H1 (cell line): ENCODE measurements at regions not wholly inside any gene's neighbourhood (a gene's known extent, or its start where the extent isn't known, plus 50 kb on each side); places are given as distances from the start of the nearest gene placed in this dataset.

Source experiments
- CTCF ChIA-PET: fragments of 300-600 bp; sonication (Branson Sonifier 250); formaldehyde crosslinking; loops from one replicate; lab custom pipeline; 2021; ENCODE audit not compliant: partially characterized antibody; lab: Charles Lee
- POLR2A ChIA-PET: fragments of 300-600 bp; sonication (Branson Sonifier 250); formaldehyde crosslinking; loops from one replicate; lab custom pipeline; 2021; ENCODE audit warnings: inconsistent platforms; ENCODE audit not compliant: partially characterized antibody; lab: Charles Lee
- DNase-seq, 2 experiments: peaks; one replicate each; pipeline versions ENCODE4 v3.0.0 to v3.0.0-alpha.2; 2010 to 2022; ENCODE audit warnings: low spot score in 2 of 2, low read depth in 1 of 2, mixed read lengths in 1 of 2
- FAIRE-seq: peaks from 2 replicates; lab custom pipeline; 2011; peaks lifted over from hg19 to GRCh38; lab: Jason Lieb, UNC
- H2AFZ ChIP-seq: 2 replicates; pipeline ENCODE4 v1.8.1; 2012; ENCODE audit warnings: low read length, inconsistent platforms
- H2AK5ac ChIP-seq: 2 replicates; pipeline ENCODE4 v1.6.1; 2013; ENCODE audit warnings: low read depth, low read length
- H2BK120ac ChIP-seq: replicated peaks from 2 replicates; pipeline ENCODE3; 2013; ENCODE audit warnings: low read depth, low read length, inconsistent platforms
- H2BK12ac ChIP-seq: 2 replicates; pipeline ENCODE4 v1.6.1; 2013; ENCODE audit warnings: low read depth, low read length
- H2BK15ac ChIP-seq: 2 replicates; pipeline ENCODE4 v1.6.1; 2013; ENCODE audit warnings: low read length
- H2BK20ac ChIP-seq: 2 replicates; pipeline ENCODE4 v1.6.1; 2013; ENCODE audit warnings: low read length
- H2BK5ac ChIP-seq: 2 replicates; pipeline ENCODE4 v1.6.1; 2013; ENCODE audit warnings: low read depth, low read length
- H3K14ac ChIP-seq: 2 replicates; pipeline ENCODE4 v1.6.1; 2013; ENCODE audit warnings: inconsistent platforms; ENCODE audit not compliant: insufficient read length
- H3K18ac ChIP-seq: 2 replicates; pipeline ENCODE4 v1.6.1; 2013; ENCODE audit warnings: low read length; ENCODE audit errors: extremely low read depth
- H3K23ac ChIP-seq: 2 replicates; pipeline ENCODE4 v1.6.1; 2013; ENCODE audit warnings: inconsistent platforms; ENCODE audit not compliant: insufficient read length
- H3K23me2 ChIP-seq: 2 replicates; pipeline ENCODE4 v1.6.1; 2013; ENCODE audit warnings: low read depth, low read length
- H3K27ac ChIP-seq: 2 replicates; pipeline ENCODE4 v1.6.1; 2011; ENCODE audit warnings: low read depth, low read length, inconsistent platforms
- H3K27me3 ChIP-seq, 4 experiments: replicated peaks in 1 of 4; 1 replicate in 1 of 4; 2 replicates in 3 of 4; pipeline versions ENCODE4 v1.6.1 to v1.8.1; 2011 to 2013; ENCODE audit warnings: low read length in 3 of 4, mild to moderate bottlenecking in 3 of 4, inconsistent platforms in 2 of 4, mixed read lengths in 2 of 4, moderate library complexity in 1 of 4; ENCODE audit not compliant: control insufficient read depth in 3 of 4, insufficient read depth in 3 of 4; ENCODE audit errors: extremely low read depth in 1 of 4
- H3K36me3 ChIP-seq, 4 experiments: 2 replicates each; pipeline versions ENCODE4 v1.6.1 to v1.8.1; 2011 to 2013; ENCODE audit warnings: mild to moderate bottlenecking in 4 of 4, low read length in 3 of 4, moderate library complexity in 2 of 4, control low read depth in 1 of 4, inconsistent platforms in 1 of 4; ENCODE audit not compliant: insufficient read depth in 4 of 4, control insufficient read depth in 2 of 4
- H3K4ac ChIP-seq: replicated peaks from 2 replicates; pipeline ENCODE3; 2013; ENCODE audit warnings: low read length, low read depth, mixed read lengths, inconsistent platforms; ENCODE audit not compliant: insufficient read length
- H3K4me1 ChIP-seq, 4 experiments: replicated peaks in 1 of 4; 1 replicate in 1 of 4; 2 replicates in 3 of 4; pipeline versions ENCODE4 v1.6.1 to v1.8.1; 2011 to 2013; ENCODE audit warnings: low read length in 3 of 4, inconsistent platforms in 2 of 4, mixed read lengths in 1 of 4; ENCODE audit not compliant: insufficient read depth in 4 of 4, control insufficient read depth in 3 of 4
- H3K4me2 ChIP-seq, 2 experiments: 2 replicates each; pipeline versions ENCODE4 v1.6.1 to v1.8.1; 2011 to 2013; ENCODE audit warnings: low read depth in 2 of 2, low read length in 2 of 2, control low read depth in 1 of 2, inconsistent platforms in 1 of 2, mild to moderate bottlenecking in 1 of 2; ENCODE audit not compliant: insufficient read depth in 1 of 2
- H3K4me3 ChIP-seq, 4 experiments: fragments of 200-600, 300-600 bp in 1 of 4; sonication (generic), shearing (Covaris generic), sonication (Bioruptor Twin) in 1 of 4; 2 replicates each; pipeline versions ENCODE4 v1.5.1 to v1.8.1; 2011 to 2016; ENCODE audit warnings: low read length in 4 of 4, low read depth in 3 of 4, control low read depth in 2 of 4, inconsistent platforms in 2 of 4, mild to moderate bottlenecking in 2 of 4, mixed read lengths in 1 of 4, moderate library complexity in 1 of 4; ENCODE audit not compliant: insufficient read depth in 2 of 4; ENCODE audit errors: extremely low read depth in 1 of 4
- H3K56ac ChIP-seq: replicated peaks from 2 replicates; pipeline ENCODE3; 2013; ENCODE audit warnings: low read depth, mild to moderate bottlenecking, mixed read lengths, low read length, inconsistent platforms; ENCODE audit not compliant: insufficient read length
- H3K79me1 ChIP-seq: 2 replicates; pipeline ENCODE4 v1.6.1; 2013; ENCODE audit warnings: low read depth, low read length, control low read depth
- H3K79me2 ChIP-seq, 2 experiments: 2 replicates each; pipeline versions ENCODE4 v1.6.1 to v1.8.1; 2012 to 2013; ENCODE audit warnings: low read length in 2 of 2, mild to moderate bottlenecking in 2 of 2, inconsistent platforms in 1 of 2; ENCODE audit not compliant: insufficient read depth in 2 of 2, control insufficient read depth in 1 of 2
- H3K9ac ChIP-seq, 4 experiments: replicated peaks in 1 of 4; 1 replicate in 1 of 4; 2 replicates in 3 of 4; pipeline versions ENCODE4 v1.6.1 to v1.8.1; 2011 to 2013; ENCODE audit warnings: low read depth in 3 of 4, low read length in 3 of 4, control low read depth in 2 of 4, mild to moderate bottlenecking in 2 of 4, moderate library complexity in 2 of 4, inconsistent platforms in 1 of 4; ENCODE audit errors: extremely low read depth in 1 of 4
- H3K9me3 ChIP-seq, 2 experiments: 2 replicates each; pipeline versions ENCODE4 v1.6.1 to v1.8.1; 2012 to 2013; ENCODE audit warnings: mild to moderate bottlenecking in 2 of 2, moderate library complexity in 2 of 2, control low read depth in 1 of 2, inconsistent platforms in 1 of 2, low read depth in 1 of 2, low read length in 1 of 2, mixed read lengths in 1 of 2; ENCODE audit not compliant: insufficient read depth in 2 of 2
- H4K20me1 ChIP-seq, 2 experiments: replicated peaks in 1 of 2; 2 replicates each; pipeline versions ENCODE3 to v1.8.1; 2011 to 2013; ENCODE audit warnings: inconsistent platforms in 2 of 2, low read length in 2 of 2, mild to moderate bottlenecking in 1 of 2; ENCODE audit not compliant: insufficient read depth in 2 of 2, control insufficient read depth in 1 of 2
- H4K5ac ChIP-seq: 2 replicates; pipeline ENCODE4 v1.6.1; 2013; ENCODE audit warnings: low read length, low read depth, mixed read lengths, inconsistent platforms; ENCODE audit not compliant: insufficient read length
- H4K8ac ChIP-seq: 2 replicates; pipeline ENCODE4 v1.8.0; 2013; ENCODE audit warnings: mild to moderate bottlenecking, moderate library complexity, low read length, inconsistent platforms; ENCODE audit not compliant: insufficient read depth; ENCODE audit errors: extremely low read depth
- H4K91ac ChIP-seq: replicated peaks from 2 replicates; pipeline ENCODE3; 2013; ENCODE audit warnings: low read length, mixed read lengths, inconsistent platforms; ENCODE audit not compliant: insufficient read length
- CHD1 ChIP-seq: IDR thresholded peaks from 2 replicates; pipeline ENCODE4 v1.6.1; 2012; ENCODE audit warnings: low read depth, low read length, improper control_type of control experiment
- GTF2F1 ChIP-seq: IDR thresholded peaks from 2 replicates; pipeline ENCODE4 v1.6.1; 2012; ENCODE audit warnings: low read depth, low read length, improper control_type of control experiment, borderline replicate concordance
- MAFK ChIP-seq: IDR thresholded peaks from 2 replicates; pipeline ENCODE4 v1.6.1; 2012; ENCODE audit warnings: low read depth, mild to moderate bottlenecking, improper control_type of control experiment, low read length
- NRF1 ChIP-seq: IDR thresholded peaks from 2 replicates; pipeline ENCODE4 v1.6.1; 2011; ENCODE audit warnings: mild to moderate bottlenecking, low read depth, low read length, improper control_type of control experiment
- POLR2AphosphoS5 ChIP-seq: IDR thresholded peaks from 2 replicates; pipeline ENCODE4 v1.6.1; 2011; ENCODE audit warnings: low read depth, low read length
- SIN3A ChIP-seq, 2 experiments: IDR thresholded peaks in 1 of 2; conservative IDR thresholded peaks in 1 of 2; 2 replicates each; pipeline ENCODE4 v1.6.1; 2011 to 2012; ENCODE audit warnings: low read length in 2 of 2, improper control_type of control experiment in 1 of 2, low read depth in 1 of 2, mild to moderate bottlenecking in 1 of 2
- SIX5 ChIP-seq: IDR thresholded peaks from 2 replicates; pipeline ENCODE4 v1.6.1; 2011; ENCODE audit warnings: mild to moderate bottlenecking, low read depth, low read length
- SP1 ChIP-seq: IDR thresholded peaks from 2 replicates; pipeline ENCODE4 v1.6.1; 2011; ENCODE audit warnings: low read depth, low read length
- SP2 ChIP-seq: IDR thresholded peaks from 2 replicates; pipeline ENCODE4 v1.6.1; 2012; ENCODE audit warnings: mild to moderate bottlenecking, low read length, inconsistent platforms
- TAF1 ChIP-seq: IDR thresholded peaks from 2 replicates; pipeline ENCODE4 v1.6.1; 2011; ENCODE audit warnings: mild to moderate bottlenecking, low read depth, low read length
- TCF12 ChIP-seq: IDR thresholded peaks from 2 replicates; pipeline ENCODE4 v1.6.1; 2011; ENCODE audit warnings: low read depth, mild to moderate bottlenecking, low read length
- YY1 ChIP-seq: IDR thresholded peaks from 2 replicates; pipeline ENCODE4 v1.6.1; 2011; ENCODE audit warnings: low read depth, mild to moderate bottlenecking, low read length
- WGBS, 2 experiments: shearing (Covaris generic) in 1 of 2; methylation state at CpG; one replicate each; pipeline versions ENCODE4 v1.1.6 to v1.1.7; 2013 to 2015; ENCODE audit warnings: low lambda C conversion rate in 2 of 2, mixed read lengths in 2 of 2, inconsistent platforms in 1 of 2, low coverage in 1 of 2, missing lambda C conversion rate in 1 of 2; ENCODE audit not compliant: insufficient replicate concordance in 2 of 2, insufficient coverage in 1 of 2, insufficient read length in 1 of 2; ENCODE audit errors: extremely low coverage in 1 of 2, missing lambda C conversion rate in 1 of 2; 5-methylcytosine and 5-hydroxymethylcytosine counted together
- TF ChIP-seq, protein P1 (sequence below): IDR thresholded peaks from 2 replicates; pipeline ENCODE4 v1.6.1; 2012; ENCODE audit warnings: inconsistent platforms

DNA sequence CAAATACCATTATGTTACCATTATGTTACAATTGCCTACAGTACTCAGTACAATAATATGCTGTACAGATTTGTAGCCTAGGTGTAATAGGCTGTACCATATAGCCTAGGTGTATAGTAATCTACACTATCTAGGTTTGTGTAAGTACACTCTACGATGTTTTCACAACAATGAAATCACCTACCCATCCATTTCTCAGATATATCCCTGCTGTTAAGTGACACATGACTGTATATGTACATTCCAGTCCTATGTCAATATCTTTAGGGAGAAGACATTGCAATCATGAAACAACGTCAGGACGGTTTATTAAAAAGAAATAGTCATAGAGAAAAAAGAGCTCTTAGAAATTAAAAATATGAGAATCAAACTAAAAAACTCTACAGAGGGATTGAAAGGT is 119.0 kb upstream of the CDC42EP3 start:
- H3K23me2 ChIP-seq, result no peaks in the 10 kb centered on the region
- no peaks in the 10 kb centered on the region for H3K79me2 ChIP-seq
- no peak overlapping the region for H4K8ac ChIP-seq
- H2AFZ ChIP-seq, result no peak overlapping the region
- WGBS, 2 experiments, result 98% methylated on average over 3 of the region's 3 CpGs; no CpG with 5 or more reads in 1 of the 2 experiments
- peaks cover 0 to 3% (median 0%) of the 10 kb centered on the region in 4 experiments; a peak in 1 of 7 replicates for H3K27me3 ChIP-seq
- H2BK20ac ChIP-seq, result no peak overlapping the region
- ChIA-PET CTCF (no interaction called here), POLR2A (no interaction called here)
- FAIRE-seq (no peak), DNase-seq (no peak)
- H3K27ac ChIP-seq, result no peak overlapping the region
- no peaks in the 10 kb centered on the region for H3K36me3 ChIP-seq
- no peaks in the 10 kb centered on the region for H3K79me1 ChIP-seq
- H2BK5ac ChIP-seq, result no peak overlapping the region
- H2BK12ac ChIP-seq, result no peak overlapping the region
- H4K20me1 ChIP-seq, result no peaks in the 10 kb centered on the region
- no peak overlapping the region for H3K23ac ChIP-seq
- H3K9me3 ChIP-seq, result peaks cover 0 to 11% of the 10 kb centered on the region in 2 experiments; a peak in 1 of 4 replicates
- no peaks in the 10 kb centered on the region for H3K4me1 ChIP-seq
- no peak overlapping the region for H4K91ac ChIP-seq
- H3K4me2 ChIP-seq, result no peak overlapping the region
- no peak overlapping the region for H3K9ac ChIP-seq
- no peak overlapping the region for H2BK120ac ChIP-seq
- H3K56ac ChIP-seq, result no peak overlapping the region
- no peak overlapping the region for H4K5ac ChIP-seq
- H3K4ac ChIP-seq, result no peak overlapping the region
- H2BK15ac ChIP-seq, result no peak overlapping the region
- no peak overlapping the region for H3K18ac ChIP-seq
- H3K14ac ChIP-seq, result no peak overlapping the region
- no peak overlapping the region for H2AK5ac ChIP-seq
- TF ChIP-seq YY1 (no peak), TAF1 (no peak), CHD1 (no peak), SIX5 (no peak), SP1 (no peak), GTF2F1 (no peak), SIN3A (conservative IDR thresholded peaks at IDR 0.05 in 1 of 2, IDR thresholded peaks at IDR 0.05 in 1 of 2; ENCODE audit: low read depth in 1 of 2, low read length in 2 of 2) (no peak), POLR2AphosphoS5 (no peak), TCF12 (no peak), NRF1 (no peak), SP2 (no peak), MAFK (no peak)
- TF ChIP-seq, protein P1, sequence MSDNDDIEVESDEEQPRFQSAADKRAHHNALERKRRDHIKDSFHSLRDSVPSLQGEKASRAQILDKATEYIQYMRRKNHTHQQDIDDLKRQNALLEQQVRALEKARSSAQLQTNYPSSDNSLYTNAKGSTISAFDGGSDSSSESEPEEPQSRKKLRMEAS, result no peak
- H3K4me3 ChIP-seq, result no peak overlapping the region
